Spleen (tissue), 11 donors: ENCODE measurements at regions not wholly inside any gene's neighbourhood (a gene's known extent, or its start where the extent isn't known, plus 50 kb on each side); places are given as distances from the start of the nearest gene placed in this dataset.

Experiments used
- DNase-seq: peaks from one replicate; pipeline ENCODE4 v3.0.0-alpha.2; 2020
- H3K27ac ChIP-seq, 8 donors: fragments of 200-600 bp; sonication (generic) in 7 of 8; 1 replicate in 4 of 8; 2 replicates in 4 of 8; pipeline versions ENCODE4 v1.5.0 to v1.8.0; 2016 to 2021; ENCODE audit warnings: inconsistent platforms in 4 of 8, mild to moderate bottlenecking in 4 of 8, moderate library complexity in 1 of 8
- H3K27me3 ChIP-seq, 7 donors: fragments of 200-600 bp; sonication (generic) in 6 of 7; replicated peaks in 1 of 7; 1 replicate in 4 of 7; 2 replicates in 3 of 7; pipeline versions ENCODE4 v1.5.0 to v1.8.0; 2016 to 2021; ENCODE audit warnings: inconsistent platforms in 3 of 7, mild to moderate bottlenecking in 1 of 7
- H3K36me3 ChIP-seq, 6 donors: fragments of 200-600 bp; sonication (generic) in 5 of 6; 1 replicate in 4 of 6; 2 replicates in 2 of 6; pipeline versions ENCODE4 v1.5.0 to v1.8.0; 2016 to 2021; ENCODE audit warnings: inconsistent platforms in 2 of 6
- H3K4me1 ChIP-seq, 6 donors: fragments of 200-600 bp; sonication (generic) in 5 of 6; 1 replicate in 3 of 6; 2 replicates in 3 of 6; pipeline versions ENCODE4 v1.5.0 to v1.8.0; 2016 to 2021; ENCODE audit warnings: inconsistent platforms in 3 of 6
- H3K4me3 ChIP-seq, 8 donors: fragments of 200-600 bp; sonication (generic) in 7 of 8; 1 replicate in 4 of 8; 2 replicates in 4 of 8; pipeline versions ENCODE4 v1.5.0 to v1.8.0; 2016 to 2021; ENCODE audit warnings: inconsistent platforms in 4 of 8, mild to moderate bottlenecking in 4 of 8, moderate library complexity in 2 of 8
- H3K9me3 ChIP-seq, 8 donors: fragments of 200-600 bp; sonication (generic) in 7 of 8; 1 replicate in 4 of 8; 2 replicates in 4 of 8; pipeline versions ENCODE4 v1.5.0 to v1.8.0; 2016 to 2021; ENCODE audit warnings: inconsistent platforms in 4 of 8
- CTCF ChIP-seq, 11 experiments: fragments of 200-600 bp in 7 of 11; fragments of 450-650 bp in 4 of 11; sonication (generic) in 4 of 11; IDR thresholded peaks in 8 of 11; conservative IDR thresholded peaks in 3 of 11; 1 replicate in 7 of 11; 2 replicates in 4 of 11; pipeline versions ENCODE4 v1.4.0 to v1.8.0; 2016 to 2021; ENCODE audit warnings: antibody characterized with exemption in 11 of 11, inconsistent platforms in 4 of 11, mild to moderate bottlenecking in 1 of 11
- POLR2A ChIP-seq, 3 donors: fragments of 450-650 bp; IDR thresholded peaks; one replicate each; pipeline ENCODE4 v1.5.1; 2017; ENCODE audit warnings: antibody characterized with exemption in 3 of 3, mild to moderate bottlenecking in 1 of 3
- POLR2AphosphoS5 ChIP-seq, 3 donors: sonication (generic); formaldehyde crosslinking; IDR thresholded peaks; one replicate each; pipeline ENCODE4 v1.5.1; 2017; ENCODE audit warnings: antibody characterized with exemption in 3 of 3
- WGBS, 5 donors: extraction: QIAGEN DNeasy Blood & Tissue Kit in 3 of 5; methylation state at CpG; one replicate each; pipeline versions ENCODE4 v1.1.5 to v1.1.7; 2013 to 2018; 5-methylcytosine and 5-hydroxymethylcytosine counted together
- intact Hi-C: fragments of 100-400 bp; cut with DNase I; formaldehyde crosslinking; loops from one replicate; pipeline ENCODE4 v1.15.0; 2023; ENCODE audit warnings: low total_unique reads
- donor health status: healthy with polysubstance abuse.
- donor health status: DM: no; HTN: no; CAD: no; lungs with moderate emphysema.
- donor health status: DM: no; HTN: no; CAD: no.
- donor health status: Bipolar disorder and iron deficiency.
- donor health status: healthy.
- donor health status: DM: no; HTN: no; CAD: no.
- donor health status: DM: yes; HTN: yes; CAD: no.

- Histone ChIP-seq H3K4me3 (no peak overlapping the region), H3K9me3 (peaks cover 0 to 34% (median 22%) of the 10 kb centered on the region in 8 donors), H3K4me1 (no peaks in the 10 kb centered on the region), H3K27ac (no peak overlapping the region), H3K36me3 (no peaks in the 10 kb centered on the region), H3K27me3 (no peaks in the 10 kb centered on the region)
- TF ChIP-seq POLR2A (IDR thresholded peaks at IDR 0.05) (no peak), POLR2AphosphoS5 (IDR thresholded peaks at IDR 0.05) (no peak), CTCF (IDR thresholded peaks at IDR 0.05 in 8 of 11, conservative IDR thresholded peaks at IDR 0.05 in 3 of 11) (no peak)
- intact Hi-C loops, result no loop called here
- WGBS, 5 donors, result 93 to 99% (median 98%) methylated on average over 2 of the region's 2 CpGs
- DNase-seq, result no peak
These were observed 302.2 kb downstream of the LMBRD1 start for GRCh38 chr6:69494595-69494994.

- Histone ChIP-seq H3K4me3 (no peak overlapping the region), H3K4me1 (no peaks in the 10 kb centered on the region), H3K36me3 (no peaks in the 10 kb centered on the region), H3K9me3 (peaks cover 0 to 55% (median 33%) of the 10 kb centered on the region in 8 donors), H3K27ac (no peak overlapping the region), H3K27me3 (no peaks in the 10 kb centered on the region)
- TF ChIP-seq POLR2AphosphoS5 (IDR thresholded peaks at IDR 0.05), result no peak
- no peak for TF ChIP-seq CTCF (IDR thresholded peaks at IDR 0.05 in 8 of 11, conservative IDR thresholded peaks at IDR 0.05 in 3 of 11)
- no peak for TF ChIP-seq POLR2A (IDR thresholded peaks at IDR 0.05)
- intact Hi-C loops, result no loop called here
- no peak for DNase-seq
These were observed 306.8 kb downstream of the LMBRD1 start for GRCh38 chr6:69489970-69490369.

- TF ChIP-seq CTCF (IDR thresholded peaks at IDR 0.05 in 8 of 11, conservative IDR thresholded peaks at IDR 0.05 in 3 of 11) (no peak), POLR2A (IDR thresholded peaks at IDR 0.05) (no peak), POLR2AphosphoS5 (IDR thresholded peaks at IDR 0.05) (no peak)
- no peak overlapping the region for H3K27ac ChIP-seq
- peaks cover 0 to 33% (median 16%) of the 10 kb centered on the region in 8 donors for H3K9me3 ChIP-seq
- H3K4me3 ChIP-seq, result no peak overlapping the region
- no peaks in the 10 kb centered on the region for H3K4me1 ChIP-seq
- no peak for DNase-seq
- H3K27me3 ChIP-seq, result no peaks in the 10 kb centered on the region
- intact Hi-C loops, result no loop called here
- H3K36me3 ChIP-seq, result no peaks in the 10 kb centered on the region
These were observed 309.1 kb downstream of the LMBRD1 start for GRCh38 chr6:69487688-69488087.

GRCh38 chr6:69466979-69467570, 329.7 kb downstream of the LMBRD1 start:
- intact Hi-C loops, result no loop called here
- peaks cover 0 to 20% (median 4%) of the 10 kb centered on the region in 8 donors for H3K9me3 ChIP-seq
- H3K36me3 ChIP-seq, result no peaks in the 10 kb centered on the region
- WGBS, 5 donors, result 84 to 94% (median 91%) methylated on average over 18 to 26 of the region's 26 CpGs
- H3K4me1 ChIP-seq, result no peaks in the 10 kb centered on the region
- no peak overlapping the region for H3K4me3 ChIP-seq
- DNase-seq, result no peak
- TF ChIP-seq POLR2A (IDR thresholded peaks at IDR 0.05), result no peak
- no peak for TF ChIP-seq CTCF (IDR thresholded peaks at IDR 0.05 in 8 of 11, conservative IDR thresholded peaks at IDR 0.05 in 3 of 11)
- H3K27ac ChIP-seq, result no peak overlapping the region
- H3K27me3 ChIP-seq, result no peaks in the 10 kb centered on the region
